Body of pancreas (tissue), 4 donors: ENCODE measurements at regions not wholly inside any gene's neighbourhood (a gene's known extent, or its start where the extent isn't known, plus 50 kb on each side); places are given as distances from the start of the nearest gene placed in this dataset.

Source experiments
- ATAC-seq: fragments of 150-250 bp; one replicate; pipeline ENCODE4 v1.9.1; 2016
- DNase-seq, 4 donors: peaks; one replicate each; pipeline ENCODE4 v3.0.0-alpha.2; 2019
- H3K27ac ChIP-seq, 4 donors: fragments of 200-600 bp; sonication (generic); 1 replicate in 3 of 4; 2 replicates in 1 of 4; pipeline versions ENCODE4 v1.5.1 to v1.6.1; 2016 to 2019; ENCODE audit warnings: mild to moderate bottlenecking in 1 of 4, mixed read lengths in 1 of 4, moderate library complexity in 1 of 4
- H3K27me3 ChIP-seq, 2 donors: fragments of 200-600 bp; sonication (generic); one replicate each; pipeline ENCODE4 v1.6.0; 2016; ENCODE audit warnings: mild to moderate bottlenecking in 1 of 2
- H3K36me3 ChIP-seq, 2 donors: fragments of 200-600 bp; sonication (generic); replicated peaks in 1 of 2; 2 replicates each; pipeline ENCODE4 v1.5.1; 2016; ENCODE audit warnings: low read depth in 2 of 2; ENCODE audit not compliant: insufficient read depth in 1 of 2
- H3K4me1 ChIP-seq: fragments of 200-600 bp; sonication (generic); one replicate; pipeline ENCODE4 v1.6.0; 2016
- H3K4me3 ChIP-seq, 2 donors: fragments of 200-600 bp; sonication (generic); 1 replicate in 1 of 2; 2 replicates in 1 of 2; pipeline ENCODE4 v1.5.1; 2016 to 2019
- H3K9me3 ChIP-seq, 3 donors: fragments of 200-600 bp; sonication (generic); 1 replicate in 2 of 3; 2 replicates in 1 of 3; pipeline ENCODE4 v1.5.1; 2016
- POLR2A ChIP-seq, 3 donors: fragments of 450-650 bp; IDR thresholded peaks; one replicate each; pipeline ENCODE4 v1.6.1; 2016; ENCODE audit warnings: antibody characterized with exemption in 3 of 3, mild to moderate bottlenecking in 2 of 3
- WGBS, 2 donors: methylation state at CpG; one replicate each; pipeline ENCODE4 v1.1.5; 2017; 5-methylcytosine and 5-hydroxymethylcytosine counted together
- intact Hi-C: fragments of 100-400 bp; cut with DNase I; formaldehyde crosslinking; loops from one replicate; pipeline ENCODE4 v1.15.1; 2023
- TF ChIP-seq, protein P1 (sequence below), 7 experiments: fragments of 450-650 bp in 4 of 7; fragments of 200-600 bp in 3 of 7; sonication (generic) in 3 of 7; IDR thresholded peaks; one replicate each; pipeline ENCODE4 v1.5.1; 2016 to 2019; ENCODE audit warnings: antibody characterized with exemption in 7 of 7

- ATAC-seq: no peak
- Histone ChIP-seq H3K27ac (no peak overlapping the region), H3K4me1 (peaks cover 4% of the 10 kb centered on the region), H3K27me3 (no peaks in the 10 kb centered on the region), H3K9me3 (no peaks in the 10 kb centered on the region), H3K36me3 (no peaks in the 10 kb centered on the region), H3K4me3 (no peak overlapping the region)
- no peak for TF ChIP-seq POLR2A (IDR thresholded peaks at IDR 0.05)
- DNase-seq: no peak
- intact Hi-C loops: no loop called here
- 46 to 71% methylated on average over 3 of the region's 3 CpGs for WGBS, 2 donors
Observed at GRCh38 chr1:60832367-60832766, 250.0 kb upstream of the NFIA start.

- DNase-seq (no peak), ATAC-seq (no peak)
- Histone ChIP-seq H3K36me3 (no peaks in the 10 kb centered on the region), H3K4me1 (peaks cover 4% of the 10 kb centered on the region), H3K9me3 (no peaks in the 10 kb centered on the region), H3K4me3 (no peak overlapping the region), H3K27me3 (no peaks in the 10 kb centered on the region), H3K27ac (no peak overlapping the region)
- TF ChIP-seq, protein P1, sequence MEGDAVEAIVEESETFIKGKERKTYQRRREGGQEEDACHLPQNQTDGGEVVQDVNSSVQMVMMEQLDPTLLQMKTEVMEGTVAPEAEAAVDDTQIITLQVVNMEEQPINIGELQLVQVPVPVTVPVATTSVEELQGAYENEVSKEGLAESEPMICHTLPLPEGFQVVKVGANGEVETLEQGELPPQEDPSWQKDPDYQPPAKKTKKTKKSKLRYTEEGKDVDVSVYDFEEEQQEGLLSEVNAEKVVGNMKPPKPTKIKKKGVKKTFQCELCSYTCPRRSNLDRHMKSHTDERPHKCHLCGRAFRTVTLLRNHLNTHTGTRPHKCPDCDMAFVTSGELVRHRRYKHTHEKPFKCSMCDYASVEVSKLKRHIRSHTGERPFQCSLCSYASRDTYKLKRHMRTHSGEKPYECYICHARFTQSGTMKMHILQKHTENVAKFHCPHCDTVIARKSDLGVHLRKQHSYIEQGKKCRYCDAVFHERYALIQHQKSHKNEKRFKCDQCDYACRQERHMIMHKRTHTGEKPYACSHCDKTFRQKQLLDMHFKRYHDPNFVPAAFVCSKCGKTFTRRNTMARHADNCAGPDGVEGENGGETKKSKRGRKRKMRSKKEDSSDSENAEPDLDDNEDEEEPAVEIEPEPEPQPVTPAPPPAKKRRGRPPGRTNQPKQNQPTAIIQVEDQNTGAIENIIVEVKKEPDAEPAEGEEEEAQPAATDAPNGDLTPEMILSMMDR (IDR thresholded peaks at IDR 0.05): no peak
- no peak for TF ChIP-seq POLR2A (IDR thresholded peaks at IDR 0.05)
- intact Hi-C loops: no loop called here
- WGBS, 2 donors: 42 to 61% methylated on average over 3 of the region's 3 CpGs
Observed at GRCh38 chr1:60831780-60832179, 250.6 kb upstream of the NFIA start.

DNA sequence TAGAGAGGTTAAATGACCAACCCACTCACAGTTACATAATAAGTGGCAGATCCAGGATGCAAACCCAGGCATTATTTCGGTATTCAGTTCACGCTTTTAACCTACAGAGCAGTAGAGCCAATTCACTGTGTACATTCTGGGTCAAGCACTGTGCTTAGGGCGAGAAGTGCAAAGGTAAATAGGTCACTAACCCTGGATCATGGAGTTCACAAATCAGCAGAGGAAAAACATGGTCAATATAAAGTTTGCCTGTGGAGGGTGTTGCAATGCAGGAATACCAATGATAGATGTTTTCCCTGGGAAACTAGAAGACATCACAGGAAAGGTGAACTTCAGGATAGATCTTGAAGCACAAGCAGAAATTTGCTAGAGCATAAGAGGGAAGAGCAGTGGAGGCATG lies 253.4 kb upstream of the NFIA start:
- Histone ChIP-seq H3K4me1 (peaks cover 4% of the 10 kb centered on the region), H3K27me3 (no peaks in the 10 kb centered on the region), H3K9me3 (no peaks in the 10 kb centered on the region), H3K36me3 (no peaks in the 10 kb centered on the region), H3K4me3 (no peak overlapping the region), H3K27ac (no peak overlapping the region)
- intact Hi-C loops: no loop called here
- DNase-seq: no peak
- ATAC-seq: no peak
- TF ChIP-seq, protein P1 (IDR thresholded peaks at IDR 0.05): no peak
- no peak for TF ChIP-seq POLR2A (IDR thresholded peaks at IDR 0.05)
- WGBS, 2 donors: 79 to 89% methylated on average over 3 of the region's 3 CpGs

GRCh38 chr1:60826320-60827094 lies 255.9 kb upstream of the NFIA start:
- H3K4me1 ChIP-seq: no peaks in the 10 kb centered on the region
- no peak overlapping the region for H3K4me3 ChIP-seq
- intact Hi-C loops: no loop called here
- 70 to 78% methylated on average over 2 of the region's 2 CpGs for WGBS, 2 donors
- H3K9me3 ChIP-seq: no peaks in the 10 kb centered on the region
- TF ChIP-seq POLR2A (IDR thresholded peaks at IDR 0.05): no peak
- TF ChIP-seq, protein P1 (IDR thresholded peaks at IDR 0.05): no peak
- no peaks in the 10 kb centered on the region for H3K27me3 ChIP-seq
- H3K36me3 ChIP-seq: no peaks in the 10 kb centered on the region
- no peak overlapping the region for H3K27ac ChIP-seq
- no peak for DNase-seq
- ATAC-seq: no peak

DNA sequence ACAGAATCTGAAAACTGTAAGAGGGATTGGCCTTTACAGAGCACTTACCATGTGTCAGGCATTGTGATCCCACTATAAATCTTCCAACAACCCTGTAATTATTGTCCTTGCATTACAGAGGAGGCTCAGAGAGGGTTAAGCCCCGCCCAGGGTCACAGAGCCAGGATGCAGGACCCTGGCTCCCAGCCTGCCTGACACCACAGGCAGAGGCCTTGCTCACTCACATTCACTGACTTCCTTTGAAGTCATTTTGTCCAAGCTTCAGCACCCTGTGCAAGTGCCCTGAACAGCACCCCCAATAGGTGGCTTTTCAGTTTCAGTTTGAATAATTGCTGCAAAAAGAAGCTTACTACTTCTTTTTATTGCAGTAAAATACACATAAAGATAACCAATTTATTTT lies 256.8 kb upstream of the NFIA start:
- no peaks in the 10 kb centered on the region for H3K9me3 ChIP-seq
- H3K36me3 ChIP-seq: no peaks in the 10 kb centered on the region
- no peaks in the 10 kb centered on the region for H3K27me3 ChIP-seq
- H3K27ac ChIP-seq: no peak overlapping the region
- no peaks in the 10 kb centered on the region for H3K4me1 ChIP-seq
- ATAC-seq: no peak
- intact Hi-C loops: no loop called here
- TF ChIP-seq POLR2A (IDR thresholded peaks at IDR 0.05): no peak
- TF ChIP-seq, protein P1 (IDR thresholded peaks at IDR 0.05): no peak
- DNase-seq: no peak
- WGBS, 2 donors: 100% methylated on average over 1 of the region's 1 CpG
- H3K4me3 ChIP-seq: no peak overlapping the region
